ENCODE measurements at regions not wholly inside any gene's neighbourhood (a gene's known extent, or its start where the extent isn't known, plus 50 kb on each side); places are given as distances from the start of the nearest gene placed in this dataset.

- no peak overlapping the region for H2AFZ ChIP-seq (ENCODE audit: low read length)
- H4K20me1 ChIP-seq (ENCODE audit: insufficient read depth, low read length) = no peaks in the 10 kb centered on the region
- H3K27me3 ChIP-seq (ENCODE audit: insufficient read depth, low read length) = no peaks in the 10 kb centered on the region
- TF ChIP-seq CTCF (IDR thresholded peaks at IDR 0.05; ENCODE audit: low read length) = no peak
- TF ChIP-seq EZH2 (IDR thresholded peaks at IDR 0.05; ENCODE audit: borderline replicate concordance, low read length) = no peak
- H3F3A ChIP-seq (ENCODE audit: insufficient read depth, low read length) = no peaks in the 10 kb centered on the region
- no peaks in the 10 kb centered on the region for H3K36me3 ChIP-seq (ENCODE audit: insufficient read depth, low read length)
- no peaks in the 10 kb centered on the region for H3K79me2 ChIP-seq (ENCODE audit: insufficient read depth, low read length)
- H3K9me3 ChIP-seq (ENCODE audit: low read length) = no peaks in the 10 kb centered on the region
- no peak overlapping the region for H3K27ac ChIP-seq (ENCODE audit: low read depth, low read length, poor library complexity, severe bottlenecking)
- H3K9me2 ChIP-seq (ENCODE audit: low read depth, low read length) = no peaks in the 10 kb centered on the region
- no peak overlapping the region for H3K4me2 ChIP-seq (ENCODE audit: low read length)
- H3K4me1 ChIP-seq (ENCODE audit: insufficient read depth, low read length, severe bottlenecking) = no peaks in the 10 kb centered on the region
- no peak overlapping the region for H3K9ac ChIP-seq (ENCODE audit: low read length)
- no peak overlapping the region for H3K4me3 ChIP-seq (ENCODE audit: low read depth, low read length, poor library complexity, severe bottlenecking)
These were observed 252.6 kb upstream of the CITED2 start for GRCh38 chr6:139627091-139627490.

- no peak overlapping the region for H2AFZ ChIP-seq (ENCODE audit: low read length)
- no peaks in the 10 kb centered on the region for H3K79me2 ChIP-seq (ENCODE audit: insufficient read depth, low read length)
- H3K4me1 ChIP-seq (ENCODE audit: insufficient read depth, low read length, severe bottlenecking) = no peaks in the 10 kb centered on the region
- no peaks in the 10 kb centered on the region for H3F3A ChIP-seq (ENCODE audit: insufficient read depth, low read length)
- no peak overlapping the region for H3K9ac ChIP-seq (ENCODE audit: low read length)
- H3K9me3 ChIP-seq (ENCODE audit: low read length) = no peaks in the 10 kb centered on the region
- no peak overlapping the region for H3K4me3 ChIP-seq (ENCODE audit: low read depth, low read length, poor library complexity, severe bottlenecking)
- H3K27me3 ChIP-seq (ENCODE audit: insufficient read depth, low read length) = no peaks in the 10 kb centered on the region
- TF ChIP-seq EZH2 (IDR thresholded peaks at IDR 0.05; ENCODE audit: borderline replicate concordance, low read length) = no peak
- TF ChIP-seq CTCF (IDR thresholded peaks at IDR 0.05; ENCODE audit: low read length) = no peak
- no peak overlapping the region for H3K27ac ChIP-seq (ENCODE audit: low read depth, low read length, poor library complexity, severe bottlenecking)
- H3K36me3 ChIP-seq (ENCODE audit: insufficient read depth, low read length) = no peaks in the 10 kb centered on the region
- H3K4me2 ChIP-seq (ENCODE audit: low read length) = no peak overlapping the region
- H3K9me2 ChIP-seq (ENCODE audit: low read depth, low read length) = no peaks in the 10 kb centered on the region
- no peaks in the 10 kb centered on the region for H4K20me1 ChIP-seq (ENCODE audit: insufficient read depth, low read length)
These were observed 251.8 kb upstream of the CITED2 start for GRCh38 chr6:139625998-139626975.

GRCh38 chr6:139625081-139625939 lies 250.9 kb upstream of the CITED2 start:
- no peak for TF ChIP-seq EZH2 (IDR thresholded peaks at IDR 0.05; ENCODE audit: borderline replicate concordance, low read length)
- no peak for TF ChIP-seq CTCF (IDR thresholded peaks at IDR 0.05; ENCODE audit: low read length)
- Histone ChIP-seq H3K4me3 (ENCODE audit: low read depth, low read length, poor library complexity, severe bottlenecking) (no peak overlapping the region), H3K9me2 (ENCODE audit: low read depth, low read length) (no peaks in the 10 kb centered on the region), H3K79me2 (ENCODE audit: insufficient read depth, low read length) (no peaks in the 10 kb centered on the region), H3K9me3 (ENCODE audit: low read length) (no peaks in the 10 kb centered on the region), H3K36me3 (ENCODE audit: insufficient read depth, low read length) (no peaks in the 10 kb centered on the region), H3F3A (ENCODE audit: insufficient read depth, low read length) (no peaks in the 10 kb centered on the region), H3K4me2 (ENCODE audit: low read length) (no peak overlapping the region), H3K27ac (ENCODE audit: low read depth, low read length, poor library complexity, severe bottlenecking) (no peak overlapping the region), H3K4me1 (ENCODE audit: insufficient read depth, low read length, severe bottlenecking) (no peaks in the 10 kb centered on the region), H3K9ac (ENCODE audit: low read length) (no peak overlapping the region), H3K27me3 (ENCODE audit: insufficient read depth, low read length) (no peaks in the 10 kb centered on the region), H4K20me1 (ENCODE audit: insufficient read depth, low read length) (no peaks in the 10 kb centered on the region), H2AFZ (ENCODE audit: low read length) (no peak overlapping the region)
